WTC11 (cell line): ENCODE measurements at regions not wholly inside any gene's neighbourhood (a gene's known extent, or its start where the extent isn't known, plus 50 kb on each side); places are given as distances from the start of the nearest gene placed in this dataset.

ENCODE experiments used
- ATAC-seq: fragments of 200-7000 bp; cut with Tn5 transposase; 2 replicates; pipeline ENCODE4 v1.10.0; 2021; ENCODE audit warnings: mild to moderate bottlenecking, moderate library complexity
- CTCF ChIA-PET: fragments of 300-600 bp; sonication (Branson Sonifier 250); formaldehyde crosslinking; loops from one replicate; lab custom pipeline; 2021; ENCODE audit warnings: antibody characterized with exemption; lab: Charles Lee
- POLR2A ChIA-PET: fragments of 350-600 bp; sonication (Branson Sonifier 250); formaldehyde crosslinking; loops from one replicate; lab custom pipeline; 2021; ENCODE audit warnings: antibody characterized with exemption; lab: Charles Lee
- DNase-seq: peaks from one replicate; pipeline ENCODE4 v3.0.0; 2021; ENCODE audit warnings: low spot score
- H3K27ac Mint-ChIP-seq: 2 replicates; pipeline ENCODE4 v1.8.0; 2021; ENCODE audit warnings: mixed read lengths
- H3K27me3 Mint-ChIP-seq: 2 replicates; pipeline ENCODE4 v1.8.0; 2021; ENCODE audit warnings: low read depth, mild to moderate bottlenecking, moderate library complexity, mixed read lengths
- H3K36me3 Mint-ChIP-seq: 2 replicates; pipeline ENCODE4 v1.8.0; 2021; ENCODE audit warnings: mixed read lengths
- H3K4me1 Mint-ChIP-seq: 2 replicates; pipeline ENCODE4 v1.8.0; 2022; ENCODE audit warnings: mixed read lengths
- H3K4me3 Mint-ChIP-seq: 2 replicates; pipeline ENCODE4 v1.8.0; 2021; ENCODE audit warnings: mild to moderate bottlenecking, moderate library complexity, mixed read lengths
- H3K9me3 Mint-ChIP-seq: 2 replicates; pipeline ENCODE4 v1.8.0; 2021; ENCODE audit warnings: mixed read lengths
- GRHL2 ChIP-seq: fragments of 250-450 bp; sonication (Bioruptor Pico); IDR thresholded peaks from 2 replicates; pipeline ENCODE4 v1.8.0; 2022; ENCODE audit warnings: mild to moderate bottlenecking, moderate library complexity; ENCODE audit not compliant: insufficient replicate concordance, severe bottlenecking
- NFYB ChIP-seq: sonication (generic); formaldehyde crosslinking; conservative IDR thresholded peaks from 2 replicates; pipeline ENCODE4 v1.8.0; 2022; ENCODE audit warnings: low read depth, missing genetic modification reagents
- NR2C2 ChIP-seq: sonication (generic); formaldehyde crosslinking; IDR thresholded peaks from 2 replicates; pipeline ENCODE4 v1.8.0; 2022; ENCODE audit warnings: mild to moderate bottlenecking, missing genetic modification reagents
- PRRX2 ChIP-seq: fragments of 250-450 bp; sonication (Bioruptor Pico); IDR thresholded peaks from 2 replicates; pipeline ENCODE4 v1.8.0; 2021; ENCODE audit warnings: mild to moderate bottlenecking
- RORB ChIP-seq: fragments of 250-450 bp; sonication (Bioruptor Pico); IDR thresholded peaks from 2 replicates; pipeline ENCODE4 v1.9.0; 2021; ENCODE audit warnings: mild to moderate bottlenecking
- SMAD3 ChIP-seq: sonication (generic); formaldehyde crosslinking; IDR thresholded peaks from 2 replicates; pipeline ENCODE4 v1.8.0; 2022; ENCODE audit warnings: missing genetic modification reagents, mild to moderate bottlenecking, borderline replicate concordance
- TEAD1 ChIP-seq: sonication (generic); formaldehyde crosslinking; IDR thresholded peaks from 2 replicates; pipeline ENCODE4 v1.8.0; 2022; ENCODE audit warnings: mild to moderate bottlenecking, missing genetic modification reagents
- ZNF138 ChIP-seq: sonication (generic); formaldehyde crosslinking; conservative IDR thresholded peaks from 2 replicates; pipeline ENCODE4 v1.8.1; 2022; ENCODE audit warnings: mild to moderate bottlenecking, moderate library complexity, missing genetic modification reagents
- ZNF219 ChIP-seq: sonication (generic); formaldehyde crosslinking; IDR thresholded peaks from 2 replicates; pipeline ENCODE4 v1.8.0; 2023; ENCODE audit warnings: missing genetic modification reagents, mild to moderate bottlenecking, borderline replicate concordance
- ZNF232 ChIP-seq: sonication (generic); formaldehyde crosslinking; IDR thresholded peaks from 2 replicates; pipeline ENCODE4 v1.8.0; 2022; ENCODE audit warnings: mild to moderate bottlenecking, missing genetic modification reagents
- TF ChIP-seq, protein P1 (sequence below): sonication (generic); formaldehyde crosslinking; IDR thresholded peaks from 2 replicates; pipeline ENCODE4 v1.8.1; 2023; ENCODE audit warnings: mild to moderate bottlenecking, missing genetic modification reagents
- TF ChIP-seq, protein P2 (sequence below): sonication (generic); formaldehyde crosslinking; IDR thresholded peaks from 2 replicates; pipeline ENCODE4 v1.8.0; 2022; ENCODE audit warnings: mild to moderate bottlenecking, missing genetic modification reagents
- TF ChIP-seq, protein P3 (sequence below): sonication (generic); formaldehyde crosslinking; IDR thresholded peaks from 2 replicates; pipeline ENCODE4 v1.8.1; 2023; ENCODE audit warnings: mild to moderate bottlenecking, moderate library complexity, missing genetic modification reagents
- TF ChIP-seq, protein P4 (sequence below): fragments of 250-450 bp; sonication (Bioruptor Pico); IDR thresholded peaks from 2 replicates; pipeline ENCODE4 v1.8.0; 2021; ENCODE audit warnings: mild to moderate bottlenecking
- TF ChIP-seq, protein P5 (sequence below): fragments of 250-450 bp; sonication (Bioruptor Pico); IDR thresholded peaks from 2 replicates; pipeline ENCODE4 v1.9.0; 2021; ENCODE audit warnings: mild to moderate bottlenecking
- TF ChIP-seq, protein P6 (sequence below): sonication (generic); formaldehyde crosslinking; IDR thresholded peaks from 2 replicates; pipeline ENCODE4 v1.8.1; 2022; ENCODE audit warnings: missing genetic modification reagents, borderline replicate concordance
- TF ChIP-seq, protein P7 (sequence below): sonication (generic); formaldehyde crosslinking; IDR thresholded peaks from 2 replicates; pipeline ENCODE4 v1.8.0; 2022; ENCODE audit warnings: missing genetic modification reagents
- TF ChIP-seq, protein P8 (sequence below): sonication (generic); formaldehyde crosslinking; IDR thresholded peaks from 2 replicates; pipeline ENCODE4 v1.8.0; 2023; ENCODE audit warnings: missing genetic modification reagents, mild to moderate bottlenecking, borderline replicate concordance

DNA sequence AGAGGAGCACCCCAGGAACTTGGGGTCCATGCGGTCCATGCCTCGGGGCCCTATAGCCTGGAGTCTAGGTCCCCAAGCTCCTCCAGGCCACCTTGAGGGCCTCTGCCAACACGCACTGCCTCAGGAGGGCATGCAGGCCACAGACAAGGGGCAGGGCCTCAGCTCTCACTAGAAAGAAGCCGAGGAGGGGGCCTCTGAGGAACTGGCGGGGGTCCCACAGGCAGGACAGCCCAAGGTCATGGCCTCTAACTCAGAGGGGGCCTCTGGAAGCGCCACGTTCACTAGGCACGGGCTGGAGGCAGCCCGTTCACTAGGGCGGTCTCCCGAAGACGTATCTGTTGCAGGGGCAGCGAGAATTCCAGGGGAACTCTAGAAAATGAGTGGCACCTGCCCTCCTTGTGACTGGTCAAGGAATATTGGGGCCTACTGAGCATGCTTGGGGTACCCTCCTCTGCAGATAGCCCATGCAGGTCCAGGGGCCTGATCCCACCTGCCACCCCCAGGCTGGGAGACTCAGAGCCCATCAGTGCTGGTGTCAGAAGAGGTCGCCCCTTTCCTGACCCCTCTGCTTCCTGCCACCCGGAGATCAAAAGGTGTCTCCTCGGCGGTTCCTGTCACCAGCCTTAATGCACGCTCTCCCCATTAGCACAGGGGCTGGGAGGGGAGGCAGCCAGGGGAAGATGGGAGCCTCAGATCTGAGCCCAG, 86.7 kb upstream of the RET start:
- no peaks in the 10 kb centered on the region for H3K27me3 Mint-ChIP-seq
- H3K4me1 Mint-ChIP-seq, result peaks cover 3% of the 10 kb centered on the region; the same call in 1 of the 2 replicates
- ChIA-PET CTCF (no interaction called here), POLR2A (no interaction called here)
- peak; percentile 10 for DNase-seq
- no peaks in the 10 kb centered on the region for H3K36me3 Mint-ChIP-seq
- ATAC-seq, result no peak
- no peak overlapping the region for H3K27ac Mint-ChIP-seq
- no peak overlapping the region for H3K4me3 Mint-ChIP-seq
- peaks cover 9% of the 10 kb centered on the region; the same call in 1 of the 2 replicates for H3K9me3 Mint-ChIP-seq
- no peak for TF ChIP-seq ZNF219 (CRISPR knock-in tag)
- no peak for TF ChIP-seq GRHL2 (CRISPR knock-in tag)
- TF ChIP-seq, protein P1, sequence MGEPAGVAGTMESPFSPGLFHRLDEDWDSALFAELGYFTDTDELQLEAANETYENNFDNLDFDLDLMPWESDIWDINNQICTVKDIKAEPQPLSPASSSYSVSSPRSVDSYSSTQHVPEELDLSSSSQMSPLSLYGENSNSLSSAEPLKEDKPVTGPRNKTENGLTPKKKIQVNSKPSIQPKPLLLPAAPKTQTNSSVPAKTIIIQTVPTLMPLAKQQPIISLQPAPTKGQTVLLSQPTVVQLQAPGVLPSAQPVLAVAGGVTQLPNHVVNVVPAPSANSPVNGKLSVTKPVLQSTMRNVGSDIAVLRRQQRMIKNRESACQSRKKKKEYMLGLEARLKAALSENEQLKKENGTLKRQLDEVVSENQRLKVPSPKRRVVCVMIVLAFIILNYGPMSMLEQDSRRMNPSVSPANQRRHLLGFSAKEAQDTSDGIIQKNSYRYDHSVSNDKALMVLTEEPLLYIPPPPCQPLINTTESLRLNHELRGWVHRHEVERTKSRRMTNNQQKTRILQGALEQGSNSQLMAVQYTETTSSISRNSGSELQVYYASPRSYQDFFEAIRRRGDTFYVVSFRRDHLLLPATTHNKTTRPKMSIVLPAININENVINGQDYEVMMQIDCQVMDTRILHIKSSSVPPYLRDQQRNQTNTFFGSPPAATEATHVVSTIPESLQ, result no peak
- TF ChIP-seq SMAD3 (CRISPR knock-in tag), result no peak
- no peak for TF ChIP-seq NR2C2 (CRISPR knock-in tag)
- TF ChIP-seq, protein P2, sequence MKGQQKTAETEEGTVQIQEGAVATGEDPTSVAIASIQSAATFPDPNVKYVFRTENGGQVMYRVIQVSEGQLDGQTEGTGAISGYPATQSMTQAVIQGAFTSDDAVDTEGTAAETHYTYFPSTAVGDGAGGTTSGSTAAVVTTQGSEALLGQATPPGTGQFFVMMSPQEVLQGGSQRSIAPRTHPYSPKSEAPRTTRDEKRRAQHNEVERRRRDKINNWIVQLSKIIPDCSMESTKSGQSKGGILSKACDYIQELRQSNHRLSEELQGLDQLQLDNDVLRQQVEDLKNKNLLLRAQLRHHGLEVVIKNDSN, result no peak
- TF ChIP-seq, protein P3, sequence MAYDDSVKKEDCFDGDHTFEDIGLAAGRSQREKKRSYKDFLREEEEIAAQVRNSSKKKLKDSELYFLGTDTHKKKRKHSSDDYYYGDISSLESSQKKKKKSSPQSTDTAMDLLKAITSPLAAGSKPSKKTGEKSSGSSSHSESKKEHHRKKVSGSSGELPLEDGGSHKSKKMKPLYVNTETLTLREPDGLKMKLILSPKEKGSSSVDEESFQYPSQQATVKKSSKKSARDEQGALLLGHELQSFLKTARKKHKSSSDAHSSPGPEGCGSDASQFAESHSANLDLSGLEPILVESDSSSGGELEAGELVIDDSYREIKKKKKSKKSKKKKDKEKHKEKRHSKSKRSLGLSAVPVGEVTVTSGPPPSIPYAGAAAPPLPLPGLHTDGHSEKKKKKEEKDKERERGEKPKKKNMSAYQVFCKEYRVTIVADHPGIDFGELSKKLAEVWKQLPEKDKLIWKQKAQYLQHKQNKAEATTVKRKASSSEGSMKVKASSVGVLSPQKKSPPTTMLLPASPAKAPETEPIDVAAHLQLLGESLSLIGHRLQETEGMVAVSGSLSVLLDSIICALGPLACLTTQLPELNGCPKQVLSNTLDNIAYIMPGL (CRISPR knock-in tag), result no peak
- TF ChIP-seq, protein P4, sequence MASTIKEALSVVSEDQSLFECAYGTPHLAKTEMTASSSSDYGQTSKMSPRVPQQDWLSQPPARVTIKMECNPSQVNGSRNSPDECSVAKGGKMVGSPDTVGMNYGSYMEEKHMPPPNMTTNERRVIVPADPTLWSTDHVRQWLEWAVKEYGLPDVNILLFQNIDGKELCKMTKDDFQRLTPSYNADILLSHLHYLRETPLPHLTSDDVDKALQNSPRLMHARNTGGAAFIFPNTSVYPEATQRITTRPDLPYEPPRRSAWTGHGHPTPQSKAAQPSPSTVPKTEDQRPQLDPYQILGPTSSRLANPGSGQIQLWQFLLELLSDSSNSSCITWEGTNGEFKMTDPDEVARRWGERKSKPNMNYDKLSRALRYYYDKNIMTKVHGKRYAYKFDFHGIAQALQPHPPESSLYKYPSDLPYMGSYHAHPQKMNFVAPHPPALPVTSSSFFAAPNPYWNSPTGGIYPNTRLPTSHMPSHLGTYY (CRISPR knock-in tag), result no peak
- no peak for TF ChIP-seq ZNF138
- no peak for TF ChIP-seq RORB (CRISPR knock-in tag)
- TF ChIP-seq ZNF232 (CRISPR knock-in tag), result no peak
- no peak for TF ChIP-seq NFYB (CRISPR knock-in tag)
- TF ChIP-seq, protein P5, sequence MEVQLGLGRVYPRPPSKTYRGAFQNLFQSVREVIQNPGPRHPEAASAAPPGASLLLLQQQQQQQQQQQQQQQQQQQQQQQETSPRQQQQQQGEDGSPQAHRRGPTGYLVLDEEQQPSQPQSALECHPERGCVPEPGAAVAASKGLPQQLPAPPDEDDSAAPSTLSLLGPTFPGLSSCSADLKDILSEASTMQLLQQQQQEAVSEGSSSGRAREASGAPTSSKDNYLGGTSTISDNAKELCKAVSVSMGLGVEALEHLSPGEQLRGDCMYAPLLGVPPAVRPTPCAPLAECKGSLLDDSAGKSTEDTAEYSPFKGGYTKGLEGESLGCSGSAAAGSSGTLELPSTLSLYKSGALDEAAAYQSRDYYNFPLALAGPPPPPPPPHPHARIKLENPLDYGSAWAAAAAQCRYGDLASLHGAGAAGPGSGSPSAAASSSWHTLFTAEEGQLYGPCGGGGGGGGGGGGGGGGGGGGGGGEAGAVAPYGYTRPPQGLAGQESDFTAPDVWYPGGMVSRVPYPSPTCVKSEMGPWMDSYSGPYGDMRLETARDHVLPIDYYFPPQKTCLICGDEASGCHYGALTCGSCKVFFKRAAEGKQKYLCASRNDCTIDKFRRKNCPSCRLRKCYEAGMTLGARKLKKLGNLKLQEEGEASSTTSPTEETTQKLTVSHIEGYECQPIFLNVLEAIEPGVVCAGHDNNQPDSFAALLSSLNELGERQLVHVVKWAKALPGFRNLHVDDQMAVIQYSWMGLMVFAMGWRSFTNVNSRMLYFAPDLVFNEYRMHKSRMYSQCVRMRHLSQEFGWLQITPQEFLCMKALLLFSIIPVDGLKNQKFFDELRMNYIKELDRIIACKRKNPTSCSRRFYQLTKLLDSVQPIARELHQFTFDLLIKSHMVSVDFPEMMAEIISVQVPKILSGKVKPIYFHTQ (CRISPR knock-in tag), result no peak
- TF ChIP-seq, protein P6, sequence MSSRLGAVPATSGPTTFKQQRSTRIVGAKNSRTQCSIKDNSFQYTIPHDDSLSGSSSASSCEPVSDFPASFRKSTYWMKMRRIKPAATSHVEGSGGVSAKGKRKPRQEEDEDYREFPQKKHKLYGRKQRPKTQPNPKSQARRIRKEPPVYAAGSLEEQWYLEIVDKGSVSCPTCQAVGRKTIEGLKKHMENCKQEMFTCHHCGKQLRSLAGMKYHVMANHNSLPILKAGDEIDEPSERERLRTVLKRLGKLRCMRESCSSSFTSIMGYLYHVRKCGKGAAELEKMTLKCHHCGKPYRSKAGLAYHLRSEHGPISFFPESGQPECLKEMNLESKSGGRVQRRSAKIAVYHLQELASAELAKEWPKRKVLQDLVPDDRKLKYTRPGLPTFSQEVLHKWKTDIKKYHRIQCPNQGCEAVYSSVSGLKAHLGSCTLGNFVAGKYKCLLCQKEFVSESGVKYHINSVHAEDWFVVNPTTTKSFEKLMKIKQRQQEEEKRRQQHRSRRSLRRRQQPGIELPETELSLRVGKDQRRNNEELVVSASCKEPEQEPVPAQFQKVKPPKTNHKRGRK (CRISPR knock-in tag), result no peak
- TF ChIP-seq TEAD1 (CRISPR knock-in tag), result no peak
- TF ChIP-seq, protein P7, sequence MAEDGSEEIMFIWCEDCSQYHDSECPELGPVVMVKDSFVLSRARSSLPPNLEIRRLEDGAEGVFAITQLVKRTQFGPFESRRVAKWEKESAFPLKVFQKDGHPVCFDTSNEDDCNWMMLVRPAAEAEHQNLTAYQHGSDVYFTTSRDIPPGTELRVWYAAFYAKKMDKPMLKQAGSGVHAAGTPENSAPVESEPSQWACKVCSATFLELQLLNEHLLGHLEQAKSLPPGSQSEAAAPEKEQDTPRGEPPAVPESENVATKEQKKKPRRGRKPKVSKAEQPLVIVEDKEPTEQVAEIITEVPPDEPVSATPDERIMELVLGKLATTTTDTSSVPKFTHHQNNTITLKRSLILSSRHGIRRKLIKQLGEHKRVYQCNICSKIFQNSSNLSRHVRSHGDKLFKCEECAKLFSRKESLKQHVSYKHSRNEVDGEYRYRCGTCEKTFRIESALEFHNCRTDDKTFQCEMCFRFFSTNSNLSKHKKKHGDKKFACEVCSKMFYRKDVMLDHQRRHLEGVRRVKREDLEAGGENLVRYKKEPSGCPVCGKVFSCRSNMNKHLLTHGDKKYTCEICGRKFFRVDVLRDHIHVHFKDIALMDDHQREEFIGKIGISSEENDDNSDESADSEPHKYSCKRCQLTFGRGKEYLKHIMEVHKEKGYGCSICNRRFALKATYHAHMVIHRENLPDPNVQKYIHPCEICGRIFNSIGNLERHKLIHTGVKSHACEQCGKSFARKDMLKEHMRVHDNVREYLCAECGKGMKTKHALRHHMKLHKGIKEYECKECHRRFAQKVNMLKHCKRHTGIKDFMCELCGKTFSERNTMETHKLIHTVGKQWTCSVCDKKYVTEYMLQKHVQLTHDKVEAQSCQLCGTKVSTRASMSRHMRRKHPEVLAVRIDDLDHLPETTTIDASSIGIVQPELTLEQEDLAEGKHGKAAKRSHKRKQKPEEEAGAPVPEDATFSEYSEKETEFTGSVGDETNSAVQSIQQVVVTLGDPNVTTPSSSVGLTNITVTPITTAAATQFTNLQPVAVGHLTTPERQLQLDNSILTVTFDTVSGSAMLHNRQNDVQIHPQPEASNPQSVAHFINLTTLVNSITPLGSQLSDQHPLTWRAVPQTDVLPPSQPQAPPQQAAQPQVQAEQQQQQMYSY (CRISPR knock-in tag), result no peak
- TF ChIP-seq, protein P8, sequence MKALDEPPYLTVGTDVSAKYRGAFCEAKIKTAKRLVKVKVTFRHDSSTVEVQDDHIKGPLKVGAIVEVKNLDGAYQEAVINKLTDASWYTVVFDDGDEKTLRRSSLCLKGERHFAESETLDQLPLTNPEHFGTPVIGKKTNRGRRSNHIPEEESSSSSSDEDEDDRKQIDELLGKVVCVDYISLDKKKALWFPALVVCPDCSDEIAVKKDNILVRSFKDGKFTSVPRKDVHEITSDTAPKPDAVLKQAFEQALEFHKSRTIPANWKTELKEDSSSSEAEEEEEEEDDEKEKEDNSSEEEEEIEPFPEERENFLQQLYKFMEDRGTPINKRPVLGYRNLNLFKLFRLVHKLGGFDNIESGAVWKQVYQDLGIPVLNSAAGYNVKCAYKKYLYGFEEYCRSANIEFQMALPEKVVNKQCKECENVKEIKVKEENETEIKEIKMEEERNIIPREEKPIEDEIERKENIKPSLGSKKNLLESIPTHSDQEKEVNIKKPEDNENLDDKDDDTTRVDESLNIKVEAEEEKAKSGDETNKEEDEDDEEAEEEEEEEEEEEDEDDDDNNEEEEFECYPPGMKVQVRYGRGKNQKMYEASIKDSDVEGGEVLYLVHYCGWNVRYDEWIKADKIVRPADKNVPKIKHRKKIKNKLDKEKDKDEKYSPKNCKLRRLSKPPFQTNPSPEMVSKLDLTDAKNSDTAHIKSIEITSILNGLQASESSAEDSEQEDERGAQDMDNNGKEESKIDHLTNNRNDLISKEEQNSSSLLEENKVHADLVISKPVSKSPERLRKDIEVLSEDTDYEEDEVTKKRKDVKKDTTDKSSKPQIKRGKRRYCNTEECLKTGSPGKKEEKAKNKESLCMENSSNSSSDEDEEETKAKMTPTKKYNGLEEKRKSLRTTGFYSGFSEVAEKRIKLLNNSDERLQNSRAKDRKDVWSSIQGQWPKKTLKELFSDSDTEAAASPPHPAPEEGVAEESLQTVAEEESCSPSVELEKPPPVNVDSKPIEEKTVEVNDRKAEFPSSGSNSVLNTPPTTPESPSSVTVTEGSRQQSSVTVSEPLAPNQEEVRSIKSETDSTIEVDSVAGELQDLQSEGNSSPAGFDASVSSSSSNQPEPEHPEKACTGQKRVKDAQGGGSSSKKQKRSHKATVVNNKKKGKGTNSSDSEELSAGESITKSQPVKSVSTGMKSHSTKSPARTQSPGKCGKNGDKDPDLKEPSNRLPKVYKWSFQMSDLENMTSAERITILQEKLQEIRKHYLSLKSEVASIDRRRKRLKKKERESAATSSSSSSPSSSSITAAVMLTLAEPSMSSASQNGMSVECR (CRISPR knock-in tag), result no peak
- no peak for TF ChIP-seq PRRX2 (CRISPR knock-in tag)
